Activated CD4-positive, alpha-beta T cell treated with anti-CD3 and anti-CD28 coated beads for 36 hours (primary cell): ENCODE measurements at regions not wholly inside any gene's neighbourhood (a gene's known extent, or its start where the extent isn't known, plus 50 kb on each side); places are given as distances from the start of the nearest gene placed in this dataset.

Experiments
- ATAC-seq: fragments of 200-7000 bp; cut with Tn5 transposase; one replicate; pipeline ENCODE4 v1.10.0; 2021; ENCODE audit warnings: mild to moderate bottlenecking, moderate library complexity
- CTCF ChIA-PET: fragments of 350-600 bp; sonication (Branson Sonifier 250); formaldehyde crosslinking; loops from one replicate; lab custom pipeline; 2021; ENCODE audit warnings: antibody characterized with exemption; lab: Charles Lee
- POLR2A ChIA-PET: fragments of 350-600 bp; sonication (Branson Sonifier 250); formaldehyde crosslinking; loops from one replicate; lab custom pipeline; 2021; ENCODE audit warnings: antibody characterized with exemption, inconsistent platforms; lab: Charles Lee
- DNase-seq: peaks from one replicate; pipeline ENCODE4 v3.0.0-alpha.2; 2020
- H3K27ac Mint-ChIP-seq: one replicate; pipeline ENCODE4 v1.8.0; 2021; ENCODE audit warnings: mixed read lengths
- H3K27me3 Mint-ChIP-seq: one replicate; pipeline ENCODE4 v1.8.0; 2021; ENCODE audit warnings: mixed read lengths
- H3K36me3 Mint-ChIP-seq: one replicate; pipeline ENCODE4 v1.8.0; 2021; ENCODE audit warnings: low read depth, mixed read lengths
- H3K4me1 Mint-ChIP-seq: one replicate; pipeline ENCODE4 v1.8.0; 2021; ENCODE audit warnings: mixed read lengths
- H3K4me3 Mint-ChIP-seq: one replicate; pipeline ENCODE4 v1.8.0; 2021; ENCODE audit warnings: mild to moderate bottlenecking, moderate library complexity, mixed read lengths
- H3K9me3 Mint-ChIP-seq: one replicate; pipeline ENCODE4 v1.8.0; 2021; ENCODE audit warnings: low read depth, mixed read lengths
- intact Hi-C, 2 experiments: fragments of 100-400 bp; cut with DNase I in 1 of 2; cut with micrococcal nuclease in 1 of 2; formaldehyde crosslinking; loops; one replicate each; pipeline versions ENCODE4 v1.14.2 to v1.15.1; 2022 to 2024; cut with DNase I, micrococcal nuclease

DNA sequence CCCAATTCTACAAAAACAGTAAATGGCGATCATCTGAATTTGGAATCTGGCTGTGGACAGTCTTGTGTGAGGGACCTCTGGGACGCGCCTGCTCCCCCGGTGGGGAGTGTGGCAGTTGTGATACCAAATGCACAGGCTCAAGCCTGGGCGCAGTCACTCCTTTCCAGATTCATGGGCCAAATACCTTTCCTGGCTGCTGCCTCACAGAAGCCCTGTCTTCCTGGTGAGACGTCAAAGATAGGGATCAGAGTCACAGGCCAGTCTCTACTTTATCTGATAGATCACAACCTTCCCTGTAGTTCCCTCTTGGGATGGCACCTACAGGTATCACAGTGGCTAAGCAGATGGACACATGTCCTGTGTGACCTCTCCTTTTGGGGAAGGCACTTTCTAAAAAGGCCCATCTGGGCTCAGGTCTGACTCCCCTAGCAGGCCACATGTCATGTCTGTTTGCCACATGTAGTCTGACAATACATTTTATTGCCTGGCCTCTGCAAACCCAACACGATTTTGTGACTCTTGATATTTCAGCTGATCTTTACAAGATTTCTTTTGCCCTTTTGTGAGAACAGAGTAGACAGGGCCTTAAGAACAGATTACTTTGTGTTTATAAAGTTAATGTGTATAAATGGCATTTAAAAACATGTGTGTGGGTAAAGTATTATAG lies 150.1 kb downstream of the SNX10 start:
- H3K9me3 Mint-ChIP-seq = no peaks in the 10 kb centered on the region
- CTCF ChIA-PET = no interaction called here
- peaks cover 3% of the 10 kb centered on the region for H3K27me3 Mint-ChIP-seq
- no peaks in the 10 kb centered on the region for H3K4me1 Mint-ChIP-seq
- POLR2A ChIA-PET = no interaction called here
- ATAC-seq (no peak), DNase-seq (no peak)
- H3K27ac Mint-ChIP-seq = no peak overlapping the region
- intact Hi-C loops = no loop called here
- H3K36me3 Mint-ChIP-seq = no peaks in the 10 kb centered on the region
- H3K4me3 Mint-ChIP-seq = no peak overlapping the region

DNA sequence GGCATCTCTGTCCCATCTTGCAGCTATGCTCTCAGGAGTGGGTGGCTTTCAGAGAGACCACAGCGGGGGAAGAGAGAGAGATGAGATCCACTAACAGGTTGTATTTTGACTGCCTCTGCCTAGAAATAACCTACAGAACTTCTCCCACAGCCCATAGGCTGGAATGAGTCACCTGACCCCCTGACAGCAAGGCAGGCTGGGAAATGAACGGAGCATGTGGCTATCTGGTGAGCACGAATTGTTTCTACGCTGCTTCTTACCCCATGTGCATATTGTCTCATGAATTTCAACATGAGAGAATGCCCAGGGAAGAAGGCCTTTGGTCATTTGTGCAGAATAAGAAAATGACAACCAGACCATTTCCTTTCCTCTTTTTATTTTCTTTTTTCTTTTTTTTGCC lies 151.3 kb downstream of the SNX10 start:
- ATAC-seq (no peak), DNase-seq (no peak)
- ChIA-PET CTCF (no interaction called here), POLR2A (no interaction called here)
- Mint-ChIP-seq H3K27ac (no peak overlapping the region), H3K36me3 (no peaks in the 10 kb centered on the region), H3K4me1 (no peaks in the 10 kb centered on the region), H3K4me3 (no peak overlapping the region), H3K27me3 (peaks cover 6% of the 10 kb centered on the region), H3K9me3 (no peaks in the 10 kb centered on the region)
- intact Hi-C loops = no loop called here

DNA sequence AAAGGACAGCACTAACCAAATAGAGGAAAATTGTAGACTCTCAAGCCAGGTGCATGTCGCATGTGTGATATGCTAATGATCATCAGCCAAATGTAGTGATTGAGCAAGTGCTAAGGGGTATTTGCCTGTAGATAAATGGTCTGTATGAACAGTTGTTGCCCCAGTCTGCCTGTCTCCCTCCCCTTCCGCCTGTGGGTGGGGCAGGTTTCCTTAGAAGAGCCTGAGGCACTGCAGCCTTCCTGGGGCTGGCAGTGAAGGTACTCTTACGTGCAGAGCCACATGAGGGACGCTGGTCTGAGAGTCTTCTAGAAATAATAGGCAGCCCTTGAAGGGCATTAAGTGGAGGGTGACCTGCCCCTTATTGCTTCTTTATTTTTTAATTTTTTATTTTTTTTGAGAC lies 152.1 kb downstream of the SNX10 start:
- ATAC-seq (no peak), DNase-seq (no peak)
- POLR2A ChIA-PET = no interaction called here
- H3K9me3 Mint-ChIP-seq = no peaks in the 10 kb centered on the region
- no peak overlapping the region for H3K4me3 Mint-ChIP-seq
- no peaks in the 10 kb centered on the region for H3K36me3 Mint-ChIP-seq
- intact Hi-C loops = no loop called here
- no peak overlapping the region for H3K27ac Mint-ChIP-seq
- peaks cover 10% of the 10 kb centered on the region for H3K27me3 Mint-ChIP-seq
- H3K4me1 Mint-ChIP-seq = no peaks in the 10 kb centered on the region
- CTCF ChIA-PET = no interaction called here

DNA sequence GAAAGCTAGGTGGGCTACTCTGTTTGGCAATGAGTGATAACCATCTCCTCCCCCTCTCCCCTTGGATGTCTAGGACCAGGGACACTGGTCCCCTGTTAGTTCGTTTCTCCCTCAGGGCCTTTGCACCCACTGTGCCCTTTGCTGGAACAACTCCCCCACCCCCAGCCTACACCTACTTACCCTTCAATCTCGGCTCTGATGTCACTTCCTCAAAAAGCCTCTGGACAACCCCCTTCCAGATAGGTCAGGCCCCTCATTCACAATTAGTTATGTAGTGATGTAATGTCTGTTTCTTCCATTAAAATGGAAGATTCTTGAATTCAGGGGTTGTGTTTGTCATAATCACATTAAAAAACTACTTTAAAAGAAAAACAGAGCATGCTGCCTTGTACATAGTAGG lies 152.9 kb downstream of the SNX10 start:
- ATAC-seq = no peak
- Mint-ChIP-seq H3K27ac (no peak overlapping the region), H3K9me3 (no peaks in the 10 kb centered on the region), H3K27me3 (peaks cover 11% of the 10 kb centered on the region), H3K36me3 (no peaks in the 10 kb centered on the region), H3K4me1 (no peaks in the 10 kb centered on the region), H3K4me3 (no peak overlapping the region)
- no peak for DNase-seq
- ChIA-PET CTCF (no interaction called here), POLR2A (no interaction called here)
- intact Hi-C loops = no loop called here

DNA sequence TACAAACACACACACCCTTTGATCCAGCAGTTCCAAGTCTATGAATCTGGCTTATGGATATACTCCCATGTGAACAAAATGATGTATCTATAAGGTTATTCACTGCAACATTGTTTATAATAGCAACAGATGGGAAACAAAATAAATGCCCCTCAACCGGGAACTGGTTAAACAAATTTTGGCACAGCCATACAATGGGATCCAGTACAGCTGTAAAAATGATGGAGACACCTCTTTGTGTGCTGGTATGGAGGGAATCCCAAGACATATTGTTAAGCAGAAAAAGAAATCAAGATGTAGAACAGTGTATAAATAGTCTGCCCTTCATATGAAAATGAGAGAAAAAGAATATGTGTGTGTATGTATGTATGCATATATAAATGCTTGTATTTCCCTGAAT lies 155.5 kb downstream of the SNX10 start:
- intact Hi-C loops = no loop called here
- H3K4me3 Mint-ChIP-seq = no peak overlapping the region
- CTCF ChIA-PET = no interaction called here
- DNase-seq (no peak), ATAC-seq (no peak)
- H3K27ac Mint-ChIP-seq = no peak overlapping the region
- no peaks in the 10 kb centered on the region for H3K4me1 Mint-ChIP-seq
- POLR2A ChIA-PET = no interaction called here
- no peaks in the 10 kb centered on the region for H3K9me3 Mint-ChIP-seq
- H3K27me3 Mint-ChIP-seq = peaks cover 11% of the 10 kb centered on the region
- H3K36me3 Mint-ChIP-seq = no peaks in the 10 kb centered on the region

DNA sequence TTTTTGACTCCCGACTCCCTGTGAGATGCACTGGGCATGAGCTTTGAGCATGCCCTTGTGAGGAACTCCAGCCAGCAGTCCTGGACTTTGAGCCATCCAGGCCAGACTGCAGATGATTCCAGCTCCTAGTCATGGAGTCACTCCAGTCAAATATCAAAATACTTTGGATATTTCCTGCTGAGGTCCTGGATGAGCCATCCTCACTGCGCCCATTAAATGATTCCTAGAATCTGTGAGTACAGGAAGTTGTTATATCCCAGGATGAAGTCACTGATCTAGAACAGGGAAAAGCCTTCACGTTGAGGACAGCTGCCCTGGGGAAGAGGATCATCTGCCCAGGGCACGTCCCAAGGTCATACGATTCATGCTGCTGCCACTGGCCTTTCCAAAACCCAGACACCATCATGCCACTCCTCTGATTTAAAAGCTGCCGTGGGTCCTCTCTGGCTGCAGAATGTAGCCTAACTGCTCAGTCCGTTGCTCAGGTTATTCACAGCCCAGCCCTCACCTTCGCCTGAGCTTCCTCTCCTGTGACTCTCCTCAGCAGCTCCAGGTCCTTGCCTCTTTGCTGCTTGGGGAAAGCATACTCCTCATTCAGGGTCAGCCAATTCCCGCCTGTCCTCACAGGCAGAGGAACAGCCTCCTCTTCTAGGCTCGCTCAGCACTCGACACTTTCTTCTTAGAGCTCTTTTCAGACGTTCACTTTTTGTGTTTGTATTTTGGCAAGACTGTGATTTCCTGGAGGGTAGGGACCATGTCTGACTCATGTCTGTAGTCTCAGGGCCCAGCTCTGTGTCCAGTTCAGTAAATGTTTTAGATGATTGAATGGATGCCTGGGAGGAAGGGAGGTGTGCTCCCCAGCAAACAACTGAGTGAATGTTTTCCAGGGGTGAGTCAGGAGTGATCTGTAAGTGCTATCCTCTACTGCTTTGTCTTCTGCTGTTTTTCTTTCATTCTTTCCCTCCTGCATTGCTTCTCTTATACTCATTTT lies 157.8 kb downstream of the SNX10 start:
- H3K9me3 Mint-ChIP-seq = no peaks in the 10 kb centered on the region
- H3K27ac Mint-ChIP-seq = no peak overlapping the region
- ChIA-PET POLR2A (no interaction called here), CTCF (interaction anchor here (0.5 to 1.5 kb wide), 4 partner anchors 11 to 97 kb away, joined by 3 to 4 read pairs (median 3); no protein-coding TSS in a partner anchor)
- H3K4me1 Mint-ChIP-seq = no peaks in the 10 kb centered on the region
- H3K4me3 Mint-ChIP-seq = no peak overlapping the region
- DNase-seq (no peak), ATAC-seq (no peak)
- H3K27me3 Mint-ChIP-seq = peaks cover 11% of the 10 kb centered on the region
- no peaks in the 10 kb centered on the region for H3K36me3 Mint-ChIP-seq
- intact Hi-C loops = no loop called here

DNA sequence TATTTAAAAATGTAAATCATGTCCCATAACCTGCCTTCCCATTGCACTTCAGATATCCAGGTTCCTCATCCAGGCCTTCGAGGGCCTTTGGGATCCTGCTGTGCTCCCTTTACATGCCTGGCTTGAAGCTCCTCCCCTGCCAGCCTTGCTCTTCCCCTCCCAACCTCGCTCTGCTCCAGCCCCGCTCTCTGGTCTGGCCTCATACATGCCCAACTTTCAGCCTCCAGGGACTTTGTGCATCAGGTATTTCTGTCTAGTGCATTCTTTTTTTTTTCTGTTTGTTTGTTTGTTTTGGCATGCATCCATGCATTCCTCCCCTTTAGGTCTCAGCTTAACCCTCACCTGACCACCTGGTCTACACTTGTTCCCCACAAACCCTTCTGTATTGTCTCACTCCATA lies 160.3 kb downstream of the SNX10 start:
- ChIA-PET POLR2A (no interaction called here), CTCF (interaction anchor here (0.6 kb wide), 2 partner anchors 100 to 239 kb away, joined by 3 to 4 read pairs; no protein-coding TSS in a partner anchor)
- Mint-ChIP-seq H3K36me3 (no peaks in the 10 kb centered on the region), H3K4me1 (no peaks in the 10 kb centered on the region), H3K27ac (no peak overlapping the region), H3K27me3 (peaks cover 9% of the 10 kb centered on the region), H3K9me3 (no peaks in the 10 kb centered on the region), H3K4me3 (no peak overlapping the region)
- DNase-seq (no peak), ATAC-seq (no peak)
- intact Hi-C loops = no loop called here

DNA sequence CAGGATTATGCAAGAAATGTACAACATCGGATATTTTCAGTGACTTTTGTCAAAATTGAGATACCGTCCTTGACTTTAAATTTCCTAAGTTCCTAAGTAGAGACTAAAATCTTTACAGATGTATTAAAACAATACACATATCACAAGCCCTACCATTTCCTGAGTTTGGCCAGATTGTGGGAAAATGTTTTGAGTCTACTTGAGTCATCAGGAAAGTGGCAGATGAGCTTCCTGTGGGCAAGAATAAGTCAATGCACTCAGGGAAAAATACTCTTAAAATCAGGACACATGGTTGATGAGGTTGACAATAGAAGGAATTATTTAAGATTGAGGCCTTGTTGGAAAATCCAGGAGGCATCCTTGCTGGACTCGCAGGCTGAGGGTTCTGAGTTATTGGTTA lies 162.5 kb downstream of the SNX10 start:
- DNase-seq (no peak), ATAC-seq (no peak)
- H3K36me3 Mint-ChIP-seq = no peaks in the 10 kb centered on the region
- CTCF ChIA-PET = no interaction called here
- intact Hi-C loops = no loop called here
- H3K27ac Mint-ChIP-seq = no peak overlapping the region
- H3K27me3 Mint-ChIP-seq = peaks cover 2% of the 10 kb centered on the region
- H3K4me3 Mint-ChIP-seq = no peak overlapping the region
- H3K9me3 Mint-ChIP-seq = no peaks in the 10 kb centered on the region
- POLR2A ChIA-PET = no interaction called here
- H3K4me1 Mint-ChIP-seq = no peaks in the 10 kb centered on the region

DNA sequence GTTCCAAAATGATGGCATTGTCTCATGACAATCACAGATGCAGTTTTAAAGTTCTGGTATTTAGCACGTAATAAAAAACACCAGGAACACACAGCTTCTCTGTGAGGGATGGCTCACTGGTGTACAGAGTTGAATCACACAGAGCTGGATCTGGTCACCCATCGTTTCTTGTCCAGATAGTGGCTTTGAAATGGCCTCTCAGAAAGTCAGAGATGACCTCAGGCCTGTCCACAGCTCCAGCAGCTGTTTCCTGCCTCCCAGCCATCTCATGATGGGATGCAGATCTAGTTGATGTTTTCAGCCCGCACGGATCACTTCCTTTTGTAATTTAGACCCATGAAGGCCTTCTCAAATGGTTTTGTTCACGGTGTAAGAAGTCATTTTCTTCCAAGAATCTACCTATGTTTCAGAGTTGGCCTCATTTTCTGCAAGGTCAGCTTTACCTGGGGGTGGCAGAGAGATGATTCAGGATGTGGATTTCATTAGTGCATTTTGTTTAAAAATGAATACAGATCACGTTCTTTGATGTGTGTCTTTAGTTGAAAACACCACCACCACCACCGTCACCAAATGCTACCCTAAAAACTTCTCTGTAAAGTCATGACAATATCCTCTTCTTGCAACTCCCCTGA lies 166.2 kb downstream of the SNX10 start:
- ATAC-seq = no peak
- Mint-ChIP-seq H3K27me3 (peaks cover 2% of the 10 kb centered on the region), H3K27ac (no peak overlapping the region), H3K4me1 (no peaks in the 10 kb centered on the region), H3K36me3 (no peaks in the 10 kb centered on the region), H3K4me3 (no peak overlapping the region), H3K9me3 (no peaks in the 10 kb centered on the region)
- intact Hi-C loops = no loop called here
- POLR2A ChIA-PET = interaction anchor here (0.7 kb wide), 1 partner anchor 47 kb away, joined by 3 read pairs; no protein-coding TSS in a partner anchor
- no peak for DNase-seq
- CTCF ChIA-PET = interaction anchor here (0.8 to 1.4 kb wide), 2 partner anchors 60 to 88 kb away, joined by 3 to 5 read pairs; no protein-coding TSS in a partner anchor

DNA sequence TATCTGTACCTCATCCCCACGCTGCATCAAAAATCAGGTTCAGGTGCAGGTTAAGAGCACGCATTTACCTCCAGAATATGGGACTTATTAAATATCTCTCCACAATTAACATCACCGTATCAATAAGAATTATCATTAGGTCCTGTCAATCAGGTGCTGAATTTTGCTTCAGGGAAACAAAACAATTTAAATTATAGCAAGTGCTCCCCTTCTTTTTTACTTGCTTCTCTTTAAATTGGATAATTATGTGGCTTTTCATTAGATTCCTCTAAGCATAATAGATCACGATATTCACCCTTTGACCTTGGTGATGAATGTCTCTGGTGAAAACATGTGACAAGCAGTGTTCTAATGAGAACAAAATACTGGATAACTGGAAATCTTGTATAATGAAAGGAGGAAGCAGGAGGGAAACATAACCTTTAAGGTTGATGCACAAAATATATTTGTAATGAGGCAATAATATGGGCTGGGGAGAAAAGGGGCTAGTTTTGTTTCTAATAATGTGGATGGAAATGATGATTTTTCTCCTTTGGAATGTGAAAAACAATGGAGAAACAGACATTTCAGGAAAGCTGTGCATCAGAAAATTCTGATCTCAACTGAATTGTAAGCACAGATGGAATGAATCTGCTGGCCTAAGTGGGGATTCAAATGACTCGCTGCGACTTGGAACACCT lies 166.9 kb downstream of the SNX10 start:
- intact Hi-C loops = no loop called here

DNA sequence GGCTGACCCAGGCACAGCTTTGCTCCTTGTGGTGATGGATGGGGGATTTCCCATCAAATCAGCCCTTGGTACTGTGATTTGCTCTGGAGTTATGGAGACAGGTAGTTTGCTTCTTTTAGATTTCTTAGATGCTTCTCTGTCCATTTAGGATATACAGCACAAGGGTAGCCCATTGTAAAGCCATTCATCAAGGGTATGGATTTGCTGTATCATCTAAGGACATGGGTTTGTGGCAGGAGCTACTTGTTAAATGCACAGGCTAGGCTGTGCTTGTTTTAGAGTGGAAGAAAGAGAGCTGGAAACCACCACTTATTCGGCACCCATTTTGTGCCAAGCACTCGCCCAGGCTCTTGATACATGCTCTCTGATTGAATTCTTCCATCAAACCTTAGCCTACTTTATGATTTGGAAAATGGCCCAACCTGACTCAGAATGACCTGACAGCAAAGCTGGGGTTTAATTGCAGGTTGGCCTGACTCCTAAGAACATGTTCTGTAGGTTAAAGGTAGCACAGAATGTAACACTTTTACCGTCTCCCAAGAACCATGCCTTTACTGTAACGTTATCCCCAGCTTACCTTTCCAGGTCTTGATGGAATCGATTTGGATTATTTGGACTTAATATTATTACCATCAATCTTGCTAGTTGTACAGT lies 168.0 kb downstream of the SNX10 start:
- H3K27ac Mint-ChIP-seq = no peak overlapping the region
- POLR2A ChIA-PET = no interaction called here
- CTCF ChIA-PET = interaction anchor here (0.6 to 1.2 kb wide), 2 partner anchors 11 to 276 kb away, joined by 3 read pairs; no protein-coding TSS in a partner anchor
- no peak overlapping the region for H3K4me3 Mint-ChIP-seq
- peaks cover 2% of the 10 kb centered on the region for H3K27me3 Mint-ChIP-seq
- H3K36me3 Mint-ChIP-seq = no peaks in the 10 kb centered on the region
- no peaks in the 10 kb centered on the region for H3K9me3 Mint-ChIP-seq
- H3K4me1 Mint-ChIP-seq = no peaks in the 10 kb centered on the region
- no peak for DNase-seq
- ATAC-seq = no peak
- intact Hi-C loops = no loop called here

More for the DNA sequence above, 166.9 kb downstream of the SNX10 start:
- Mint-ChIP-seq H3K4me3 (no peak overlapping the region), H3K9me3 (no peaks in the 10 kb centered on the region), H3K27ac (no peak overlapping the region), H3K4me1 (no peaks in the 10 kb centered on the region), H3K27me3 (peaks cover 2% of the 10 kb centered on the region), H3K36me3 (no peaks in the 10 kb centered on the region)
- DNase-seq (no peak), ATAC-seq (no peak)
- POLR2A ChIA-PET = no interaction called here
- CTCF ChIA-PET = no interaction called here
